A549 (cell line): ENCODE measurements at regions not wholly inside any gene's neighbourhood (a gene's known extent, or its start where the extent isn't known, plus 50 kb on each side); places are given as distances from the start of the nearest gene placed in this dataset.

Source experiments
- ATAC-seq, 2 experiments: fragments of 200-7000 bp in 1 of 2; fragments of >200 bp in 1 of 2; cut with Nextera tagmentation in 1 of 2; cut with Tn5 transposase in 1 of 2; 3 replicates each; pipeline versions ENCODE4 v1.8.0 to v1.9.1; 2018 to 2020; ENCODE audit warnings: mild to moderate bottlenecking in 1 of 2, moderate library complexity in 1 of 2
- CTCF ChIA-PET: fragments of 300-600 bp; sonication (Branson Sonifier 250); formaldehyde crosslinking; extraction: SDS; loops from one replicate; lab custom pipeline; 2021; ENCODE audit warnings: antibody characterized with exemption, inconsistent platforms; lab: Yijun Ruan, JAX
- POLR2A ChIA-PET: fragments of 350-600 bp; formaldehyde crosslinking; extraction: SDS; loops from one replicate; lab custom pipeline; 2021; ENCODE audit warnings: antibody characterized with exemption, inconsistent platforms; lab: Yijun Ruan, JAX
- DNase-seq, 2 experiments: peaks; one replicate each; pipeline versions ENCODE4 v3.0.0 to v3.0.0-alpha.2; 2011 to 2016; ENCODE audit warnings: low read depth in 1 of 2, low spot score in 1 of 2
- FAIRE-seq: peaks from 2 replicates; lab custom pipeline; 2011; peaks lifted over from hg19 to GRCh38; lab: Jason Lieb, UNC
- H3K27ac ChIP-seq, 2 experiments: fragments of >200 bp; sonication (Bioruptor Twin); formaldehyde crosslinking; 3 replicates each; pipeline ENCODE4 v1.5.1; 2016 to 2017
- H3K4me1 ChIP-seq: fragments of >200 bp; sonication (Bioruptor Twin); formaldehyde crosslinking; 3 replicates; pipeline ENCODE4 v1.6.1; 2016
- H3K4me2 ChIP-seq: fragments of >200 bp; sonication (Bioruptor Twin); formaldehyde crosslinking; 3 replicates; pipeline ENCODE4 v1.6.1; 2016
- H3K4me3 ChIP-seq: fragments of >200 bp; sonication (Bioruptor Twin); formaldehyde crosslinking; 3 replicates; pipeline ENCODE4 v1.5.1; 2016
- H3K9me3 ChIP-seq: fragments of >200 bp; sonication (Bioruptor Twin); formaldehyde crosslinking; 3 replicates; pipeline ENCODE4 v1.6.1; 2016
- CEBPB ChIP-seq, 2 experiments: fragments of >200 bp in 1 of 2; sonication (Bioruptor Twin) in 1 of 2; formaldehyde crosslinking in 1 of 2; IDR thresholded peaks; 2 replicates each; pipeline ENCODE4 v1.6.1; 2012 to 2016
- CHD4 ChIP-seq: fragments of 200-600 bp; sonication (generic); IDR thresholded peaks from 2 replicates; pipeline ENCODE4 v1.6.1; 2016; ENCODE audit warnings: antibody characterized with exemption, mild to moderate bottlenecking, borderline replicate concordance
- EHF ChIP-seq: fragments of 250-450 bp; sonication (Bioruptor Pico); IDR thresholded peaks from 2 replicates; pipeline ENCODE4 v1.5.0; 2020; ENCODE audit warnings: mild to moderate bottlenecking
- ESRRA ChIP-seq: fragments of 150-350 bp; IDR thresholded peaks from 2 replicates; pipeline ENCODE4 v1.6.1; 2014; ENCODE audit warnings: mild to moderate bottlenecking, low read length, borderline replicate concordance
- FOSB ChIP-seq: fragments of 250-450 bp; sonication (Bioruptor Pico); IDR thresholded peaks from 2 replicates; pipeline ENCODE4 v1.5.0; 2020; ENCODE audit warnings: mild to moderate bottlenecking, moderate library complexity
- FOSL2 ChIP-seq, 2 experiments: fragments of 450-650 bp in 1 of 2; fragments of >200 bp in 1 of 2; sonication (Bioruptor Twin) in 1 of 2; formaldehyde crosslinking; IDR thresholded peaks; 2 replicates each; pipeline versions ENCODE4 v1.5.0 to v1.6.1; 2016 to 2020; ENCODE audit warnings: mild to moderate bottlenecking in 1 of 2, moderate library complexity in 1 of 2
- HEYL ChIP-seq: fragments of 250-450 bp; sonication (Bioruptor Pico); IDR thresholded peaks from 2 replicates; pipeline ENCODE4 v1.8.0; 2021; ENCODE audit warnings: mild to moderate bottlenecking, moderate library complexity
- HOXB13 ChIP-seq: fragments of 250-450 bp; sonication (Bioruptor Pico); IDR thresholded peaks from 2 replicates; pipeline ENCODE4 v1.5.0; 2020; ENCODE audit warnings: low read depth, mild to moderate bottlenecking, moderate library complexity
- JUNB ChIP-seq: fragments of >200 bp; sonication (Bioruptor Twin); formaldehyde crosslinking; IDR thresholded peaks from 2 replicates; pipeline ENCODE4 v1.6.1; 2016
- KDM1A ChIP-seq: fragments of 200-600 bp; sonication (generic); IDR thresholded peaks from 2 replicates; pipeline ENCODE4 v1.6.1; 2016; ENCODE audit warnings: low read depth, mild to moderate bottlenecking
- MAFK ChIP-seq: fragments of 450-650 bp; IDR thresholded peaks from 2 replicates; pipeline ENCODE4 v1.6.1; 2014; ENCODE audit not compliant: partially characterized antibody
- MAZ ChIP-seq: fragments of 150-350 bp; IDR thresholded peaks from 2 replicates; pipeline ENCODE4 v1.6.1; 2014; ENCODE audit warnings: antibody characterized with exemption, low read depth, low read length, borderline replicate concordance
- NFE2L2 ChIP-seq: fragments of 150-350 bp; conservative IDR thresholded peaks from 2 replicates; pipeline ENCODE4 v1.6.1; 2014; ENCODE audit warnings: low read length
- POLR2A ChIP-seq: IDR thresholded peaks from 2 replicates; pipeline ENCODE4 v1.6.1; 2012; ENCODE audit warnings: mild to moderate bottlenecking, low read length
- SREBF2 ChIP-seq: fragments of 450-650 bp; IDR thresholded peaks from 2 replicates; pipeline ENCODE4 v1.6.1; 2014; ENCODE audit warnings: mild to moderate bottlenecking, moderate library complexity
- TFCP2L1 ChIP-seq: fragments of 250-450 bp; sonication (Bioruptor Pico); IDR thresholded peaks from 2 replicates; pipeline ENCODE4 v1.5.0; 2021; ENCODE audit warnings: mild to moderate bottlenecking
- ZNF302 ChIP-seq: fragments of 250-450 bp; sonication (Bioruptor Pico); IDR thresholded peaks from 2 replicates; pipeline ENCODE4 v1.9.0; 2021; ENCODE audit warnings: inconsistent platforms, mild to moderate bottlenecking, moderate library complexity
- ZSCAN20 ChIP-seq: fragments of 250-450 bp; sonication (Bioruptor Pico); IDR thresholded peaks from 2 replicates; pipeline ENCODE4 v1.8.0; 2022; ENCODE audit warnings: mild to moderate bottlenecking, moderate library complexity
- WGBS: methylation state at CpG from one replicate; pipeline ENCODE4 v1.1.6; 2017; ENCODE audit errors: missing lambda C conversion rate; 5-methylcytosine and 5-hydroxymethylcytosine counted together
- TF ChIP-seq, protein P1 (sequence below): fragments of 200-600 bp; sonication (generic); IDR thresholded peaks from 2 replicates; pipeline ENCODE4 v1.6.1; 2016; ENCODE audit warnings: antibody characterized with exemption, mild to moderate bottlenecking, moderate library complexity
- TF ChIP-seq, protein P2 (sequence below): IDR thresholded peaks from 2 replicates; pipeline ENCODE4 v1.6.1; 2012; ENCODE audit warnings: low read depth, borderline replicate concordance
- TF ChIP-seq, protein P3 (sequence below): fragments of >200 bp; sonication (Bioruptor Twin); formaldehyde crosslinking; IDR thresholded peaks from 3 replicates; pipeline ENCODE4 v1.6.1; 2016
- TF ChIP-seq, protein P4 (sequence below): fragments of >200 bp; sonication (Bioruptor Twin); formaldehyde crosslinking; IDR thresholded peaks from 2 replicates; pipeline ENCODE4 v1.6.1; 2016
- TF ChIP-seq, protein P5 (sequence below): fragments of 250-450 bp; sonication (Bioruptor Pico); IDR thresholded peaks from 2 replicates; pipeline ENCODE4 v1.5.0; 2021; ENCODE audit warnings: mild to moderate bottlenecking, moderate library complexity, borderline replicate concordance

DNA sequence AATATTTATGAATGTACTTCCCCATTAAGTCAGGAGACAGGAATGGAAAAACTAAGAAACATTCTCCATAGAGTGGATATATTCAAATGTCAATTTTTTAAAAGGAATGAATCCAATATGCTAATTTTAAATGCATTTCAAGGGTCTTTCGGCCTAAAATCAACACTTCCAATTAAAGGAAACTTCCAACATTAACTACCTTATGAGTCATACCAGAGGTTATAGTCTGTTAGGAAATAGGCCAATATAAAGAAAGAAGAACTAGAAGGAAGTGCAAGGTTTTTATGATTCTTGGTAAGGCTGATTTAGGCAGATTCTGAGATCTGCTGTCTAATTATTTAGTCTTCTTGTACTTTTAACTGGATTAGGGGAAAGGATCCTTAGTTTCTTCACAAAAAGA lies 260.1 kb upstream of the EDNRA start:
- no peak overlapping the region for H3K27ac ChIP-seq
- ATAC-seq (no peak), DNase-seq (no peak), FAIRE-seq (no peak)
- H3K4me2 ChIP-seq: no peak overlapping the region
- TF ChIP-seq FOSB (CRISPR knock-in tag): no peak
- no peak for TF ChIP-seq HEYL (CRISPR knock-in tag)
- no peak for TF ChIP-seq MAFK
- TF ChIP-seq TFCP2L1: no peak
- TF ChIP-seq, protein P1, sequence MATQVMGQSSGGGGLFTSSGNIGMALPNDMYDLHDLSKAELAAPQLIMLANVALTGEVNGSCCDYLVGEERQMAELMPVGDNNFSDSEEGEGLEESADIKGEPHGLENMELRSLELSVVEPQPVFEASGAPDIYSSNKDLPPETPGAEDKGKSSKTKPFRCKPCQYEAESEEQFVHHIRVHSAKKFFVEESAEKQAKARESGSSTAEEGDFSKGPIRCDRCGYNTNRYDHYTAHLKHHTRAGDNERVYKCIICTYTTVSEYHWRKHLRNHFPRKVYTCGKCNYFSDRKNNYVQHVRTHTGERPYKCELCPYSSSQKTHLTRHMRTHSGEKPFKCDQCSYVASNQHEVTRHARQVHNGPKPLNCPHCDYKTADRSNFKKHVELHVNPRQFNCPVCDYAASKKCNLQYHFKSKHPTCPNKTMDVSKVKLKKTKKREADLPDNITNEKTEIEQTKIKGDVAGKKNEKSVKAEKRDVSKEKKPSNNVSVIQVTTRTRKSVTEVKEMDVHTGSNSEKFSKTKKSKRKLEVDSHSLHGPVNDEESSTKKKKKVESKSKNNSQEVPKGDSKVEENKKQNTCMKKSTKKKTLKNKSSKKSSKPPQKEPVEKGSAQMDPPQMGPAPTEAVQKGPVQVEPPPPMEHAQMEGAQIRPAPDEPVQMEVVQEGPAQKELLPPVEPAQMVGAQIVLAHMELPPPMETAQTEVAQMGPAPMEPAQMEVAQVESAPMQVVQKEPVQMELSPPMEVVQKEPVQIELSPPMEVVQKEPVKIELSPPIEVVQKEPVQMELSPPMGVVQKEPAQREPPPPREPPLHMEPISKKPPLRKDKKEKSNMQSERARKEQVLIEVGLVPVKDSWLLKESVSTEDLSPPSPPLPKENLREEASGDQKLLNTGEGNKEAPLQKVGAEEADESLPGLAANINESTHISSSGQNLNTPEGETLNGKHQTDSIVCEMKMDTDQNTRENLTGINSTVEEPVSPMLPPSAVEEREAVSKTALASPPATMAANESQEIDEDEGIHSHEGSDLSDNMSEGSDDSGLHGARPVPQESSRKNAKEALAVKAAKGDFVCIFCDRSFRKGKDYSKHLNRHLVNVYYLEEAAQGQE: no peak
- POLR2A ChIA-PET: no interaction called here
- no peak overlapping the region for H3K4me3 ChIP-seq
- H3K9me3 ChIP-seq: no peaks in the 10 kb centered on the region
- CTCF ChIA-PET: no interaction called here
- H3K4me1 ChIP-seq: peaks cover 5% of the 10 kb centered on the region; the same call in 1 of the 3 replicates
- WGBS: 46% methylated on average over 1 of the region's 1 CpG

DNA sequence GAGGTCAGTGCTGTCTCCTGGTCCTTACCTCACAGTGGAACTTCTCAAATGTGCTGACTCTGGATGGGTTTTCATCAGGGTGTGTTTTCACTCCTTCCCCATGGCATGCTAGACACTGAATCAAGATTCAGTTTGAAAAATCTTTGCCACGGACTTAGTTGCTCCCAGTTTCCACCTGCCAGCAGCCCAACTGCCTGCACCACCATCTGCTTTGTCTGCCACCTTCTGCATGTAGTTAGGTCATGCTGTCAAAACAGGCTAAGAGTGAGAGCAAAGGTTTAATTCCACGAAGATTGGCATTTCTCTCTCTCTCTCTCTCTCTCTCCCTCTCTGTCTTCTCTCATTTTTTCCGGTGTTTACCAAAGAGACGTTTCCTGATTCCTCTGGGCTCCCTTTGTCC lies 258.0 kb upstream of the EDNRA start:
- ATAC-seq (no peak), FAIRE-seq (no peak), DNase-seq (no peak)
- POLR2A ChIA-PET: no interaction called here
- Histone ChIP-seq H3K4me1 (peaks cover 5% of the 10 kb centered on the region; the same call in 1 of the 3 replicates), H3K9me3 (no peaks in the 10 kb centered on the region), H3K4me3 (no peak overlapping the region)
- CTCF ChIA-PET: no interaction called here
- TF ChIP-seq ZSCAN20 (CRISPR knock-in tag) (no peak), ESRRA (no peak), CEBPB (IDR thresholded peaks at IDR 0.05) (no peak), ZNF302 (CRISPR knock-in tag) (no peak), POLR2A (no peak), CHD4 (no peak)
- TF ChIP-seq, protein P2, sequence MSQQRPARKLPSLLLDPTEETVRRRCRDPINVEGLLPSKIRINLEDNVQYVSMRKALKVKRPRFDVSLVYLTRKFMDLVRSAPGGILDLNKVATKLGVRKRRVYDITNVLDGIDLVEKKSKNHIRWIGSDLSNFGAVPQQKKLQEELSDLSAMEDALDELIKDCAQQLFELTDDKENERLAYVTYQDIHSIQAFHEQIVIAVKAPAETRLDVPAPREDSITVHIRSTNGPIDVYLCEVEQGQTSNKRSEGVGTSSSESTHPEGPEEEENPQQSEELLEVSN: no peak
- TF ChIP-seq, protein P3, sequence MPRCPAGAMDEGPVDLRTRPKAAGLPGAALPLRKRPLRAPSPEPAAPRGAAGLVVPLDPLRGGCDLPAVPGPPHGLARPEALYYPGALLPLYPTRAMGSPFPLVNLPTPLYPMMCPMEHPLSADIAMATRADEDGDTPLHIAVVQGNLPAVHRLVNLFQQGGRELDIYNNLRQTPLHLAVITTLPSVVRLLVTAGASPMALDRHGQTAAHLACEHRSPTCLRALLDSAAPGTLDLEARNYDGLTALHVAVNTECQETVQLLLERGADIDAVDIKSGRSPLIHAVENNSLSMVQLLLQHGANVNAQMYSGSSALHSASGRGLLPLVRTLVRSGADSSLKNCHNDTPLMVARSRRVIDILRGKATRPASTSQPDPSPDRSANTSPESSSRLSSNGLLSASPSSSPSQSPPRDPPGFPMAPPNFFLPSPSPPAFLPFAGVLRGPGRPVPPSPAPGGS: no peak
- TF ChIP-seq, all 56 proteins: peak for 0
- no peak overlapping the region for H3K4me2 ChIP-seq
- H3K27ac ChIP-seq: no peak overlapping the region
- WGBS: 22% methylated on average over 4 of the region's 4 CpGs

DNA sequence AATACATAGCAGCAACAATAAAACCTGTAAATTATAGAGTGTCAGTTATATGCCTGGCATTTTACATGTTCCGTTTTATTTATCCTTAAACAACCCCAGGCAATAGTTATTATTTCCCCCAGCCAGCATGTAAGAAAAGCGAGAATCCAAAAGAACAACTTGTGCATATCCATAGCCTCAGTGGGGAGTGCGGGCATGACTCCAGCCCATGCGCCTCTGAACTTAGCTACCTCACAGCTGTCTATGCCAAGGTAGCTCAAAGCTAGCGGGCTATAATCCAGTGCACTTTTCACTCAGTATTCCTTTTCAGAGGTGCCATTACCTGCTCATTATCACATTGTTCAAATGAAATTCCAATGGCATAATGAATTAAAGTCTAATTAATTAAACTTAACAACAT lies 257.3 kb upstream of the EDNRA start:
- ChIA-PET POLR2A (no interaction called here), CTCF (interaction anchor here (0.5 kb wide), 1 partner anchor 204 kb away, joined by 3 read pairs; no protein-coding TSS in a partner anchor)
- Histone ChIP-seq H3K4me1 (peaks cover 5% of the 10 kb centered on the region; the same call in 1 of the 3 replicates), H3K4me2 (no peak overlapping the region), H3K4me3 (no peak overlapping the region), H3K27ac (no peak overlapping the region), H3K9me3 (no peaks in the 10 kb centered on the region)
- no peak for ATAC-seq
- no peak for DNase-seq
- no peak for FAIRE-seq
- WGBS: 89% methylated on average over 5 of the region's 5 CpGs
- TF ChIP-seq EHF (no peak), ESRRA (no peak), SREBF2 (no peak), HOXB13 (CRISPR knock-in tag) (no peak), CEBPB (IDR thresholded peaks at IDR 0.05) (no peak), POLR2A (no peak), FOSL2 (IDR thresholded peaks at IDR 0.05) (no peak), FOSL2 (CRISPR knock-in tag; IDR thresholded peaks at IDR 0.05) (no peak), MAZ (no peak), KDM1A (no peak), NFE2L2 (no peak), JUNB (no peak)
- TF ChIP-seq, protein P4, sequence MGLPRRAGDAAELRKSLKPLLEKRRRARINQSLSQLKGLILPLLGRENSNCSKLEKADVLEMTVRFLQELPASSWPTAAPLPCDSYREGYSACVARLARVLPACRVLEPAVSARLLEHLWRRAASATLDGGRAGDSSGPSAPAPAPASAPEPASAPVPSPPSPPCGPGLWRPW: no peak
- TF ChIP-seq, protein P5, sequence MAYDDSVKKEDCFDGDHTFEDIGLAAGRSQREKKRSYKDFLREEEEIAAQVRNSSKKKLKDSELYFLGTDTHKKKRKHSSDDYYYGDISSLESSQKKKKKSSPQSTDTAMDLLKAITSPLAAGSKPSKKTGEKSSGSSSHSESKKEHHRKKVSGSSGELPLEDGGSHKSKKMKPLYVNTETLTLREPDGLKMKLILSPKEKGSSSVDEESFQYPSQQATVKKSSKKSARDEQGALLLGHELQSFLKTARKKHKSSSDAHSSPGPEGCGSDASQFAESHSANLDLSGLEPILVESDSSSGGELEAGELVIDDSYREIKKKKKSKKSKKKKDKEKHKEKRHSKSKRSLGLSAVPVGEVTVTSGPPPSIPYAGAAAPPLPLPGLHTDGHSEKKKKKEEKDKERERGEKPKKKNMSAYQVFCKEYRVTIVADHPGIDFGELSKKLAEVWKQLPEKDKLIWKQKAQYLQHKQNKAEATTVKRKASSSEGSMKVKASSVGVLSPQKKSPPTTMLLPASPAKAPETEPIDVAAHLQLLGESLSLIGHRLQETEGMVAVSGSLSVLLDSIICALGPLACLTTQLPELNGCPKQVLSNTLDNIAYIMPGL (CRISPR knock-in tag): no peak
- TF ChIP-seq, protein P1: no peak
